K562 (cell line): ENCODE measurements at regions not wholly inside any gene's neighbourhood (a gene's known extent, or its start where the extent isn't known, plus 50 kb on each side); places are given as distances from the start of the nearest gene placed in this dataset.

Experiments used
- GTF3C2 ChIP-seq: IDR thresholded peaks from 3 replicates; pipeline ENCODE4 v1.6.1; 2011; ENCODE audit warnings: borderline replicate concordance, mild to moderate bottlenecking, moderate library complexity; ENCODE audit not compliant: insufficient read length; ENCODE audit errors: extremely low read depth
- HMG20B ChIP-seq: fragments of 250-450 bp; sonication (Bioruptor Pico); IDR thresholded peaks from 2 replicates; pipeline ENCODE4 v1.5.0; 2021; ENCODE audit warnings: mild to moderate bottlenecking
- HNRNPH1 ChIP-seq: fragments of 200-400 bp; formaldehyde crosslinking; optimal IDR thresholded peaks from 2 replicates; pipeline ENCODE3; 2017; ENCODE audit warnings: low read depth, mild to moderate bottlenecking, low read length, moderate library complexity
- HNRNPL ChIP-seq: fragments of 200-400 bp; formaldehyde crosslinking; IDR thresholded peaks from 2 replicates; pipeline ENCODE4 v1.6.1; 2017; ENCODE audit warnings: low read depth, mild to moderate bottlenecking, low read length
- KLF13 ChIP-seq: fragments of 450-650 bp; IDR thresholded peaks from 2 replicates; pipeline ENCODE4 v1.6.1; 2016; ENCODE audit warnings: missing genetic modification characterization, low read depth, mild to moderate bottlenecking, missing compliant biosample characterization, moderate library complexity, borderline replicate concordance
- TAF7 ChIP-seq: fragments of 450-650 bp; IDR thresholded peaks from 2 replicates; pipeline ENCODE4 v1.6.1; 2016; ENCODE audit warnings: missing genetic modification characterization, missing compliant biosample characterization
- TOE1 ChIP-seq, 2 experiments: fragments of 450-650 bp in 1 of 2; sonication (generic) in 1 of 2; formaldehyde crosslinking in 1 of 2; IDR thresholded peaks; 2 replicates each; pipeline versions ENCODE4 v1.7.1 to v1.8.0; 2016 to 2022; ENCODE audit warnings: borderline replicate concordance in 2 of 2, mild to moderate bottlenecking in 2 of 2, antibody characterized with exemption in 1 of 2, inconsistent platforms in 1 of 2, low read depth in 1 of 2, missing genetic modification reagents in 1 of 2, moderate library complexity in 1 of 2
- ZFX ChIP-seq: sonication (generic); formaldehyde crosslinking; IDR thresholded peaks from 2 replicates; pipeline ENCODE4 v1.8.0; 2022; ENCODE audit warnings: mild to moderate bottlenecking, missing genetic modification reagents, moderate library complexity

- TF ChIP-seq TAF7 (tag) (no peak), KLF13 (tag) (no peak), TOE1 (IDR thresholded peaks at IDR 0.05; ENCODE audit: borderline replicate concordance) (no peak), TOE1 (CRISPR knock-in tag; IDR thresholded peaks at IDR 0.05; ENCODE audit: borderline replicate concordance, low read depth) (no peak), ZFX (no peak), HNRNPL (no peak), HMG20B (CRISPR knock-in tag) (no peak), HNRNPH1 (no peak), GTF3C2 (no peak)
Observed at GRCh38 chr4:116847616-116848015, 237.8 kb downstream of the TRAM1L1 start.
